IPS DF 4.7 (cell line): ENCODE measurements at regions not wholly inside any gene's neighbourhood (a gene's known extent, or its start where the extent isn't known, plus 50 kb on each side); places are given as distances from the start of the nearest gene placed in this dataset.
"Not testable (repeated sequence)": the region's sequence is repeated elsewhere in the genome, so short reads cannot be mapped to it uniquely, and the experiment has no call there.

ENCODE experiments used
- DNase-seq: peaks from one replicate; pipeline ENCODE4 v3.0.0-alpha.2; 2013; ENCODE audit warnings: low spot score; ENCODE audit errors: extremely low read depth

- DNase-seq, result no peak
These were observed 671.2 kb downstream of the UQCRFS1 start for GRCh38 chr19:28541602-28542393.

DNA sequence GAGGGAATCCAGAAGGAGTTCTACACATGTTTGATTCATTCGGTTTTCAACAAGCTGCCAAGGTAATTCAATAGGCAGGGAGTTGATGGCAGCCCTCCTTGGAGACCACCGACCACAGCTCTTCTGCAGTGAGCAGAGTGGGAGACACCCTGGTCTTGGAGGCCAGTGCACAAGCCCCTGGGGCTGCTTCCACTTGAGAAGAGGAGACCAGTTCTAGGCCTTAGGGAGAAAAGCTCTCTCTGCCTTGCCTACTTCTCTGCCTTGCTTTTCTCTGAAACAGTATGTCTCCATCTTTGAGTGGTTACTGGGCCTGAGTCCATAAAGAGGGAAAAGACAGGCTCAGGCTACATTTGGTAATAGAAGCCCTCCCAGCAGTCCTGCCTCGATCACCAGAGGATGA, 671.9 kb downstream of the UQCRFS1 start:
- DNase-seq, result no peak

GRCh38 chr19:28540385-28540784, 672.6 kb downstream of the UQCRFS1 start:
- DNase-seq, result not testable (repeated sequence)

- no peak for DNase-seq
These were observed 673.2 kb downstream of the UQCRFS1 start for GRCh38 chr19:28539759-28540158.

- DNase-seq, result not testable (repeated sequence)
These were observed 674.4 kb downstream of the UQCRFS1 start for GRCh38 chr19:28538579-28538978.

DNA sequence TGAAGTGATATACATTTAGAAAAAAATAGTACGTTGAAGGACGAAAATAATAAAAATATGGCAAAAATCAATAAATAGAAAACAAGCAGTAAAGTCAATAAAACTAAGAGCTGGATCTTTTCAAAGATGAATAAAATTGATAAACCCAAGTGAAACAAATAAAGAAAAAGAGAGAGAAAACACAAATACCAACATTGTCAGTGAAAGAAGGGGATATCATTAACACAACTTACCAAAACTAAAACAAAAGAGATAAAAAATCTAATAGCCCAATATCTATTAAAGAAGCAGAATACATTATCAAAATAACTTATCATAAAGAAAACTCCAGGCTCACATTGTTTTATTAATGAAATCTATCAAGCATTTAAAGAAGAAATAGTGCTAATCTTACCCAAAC, 675.1 kb downstream of the UQCRFS1 start:
- no peak for DNase-seq

DNA sequence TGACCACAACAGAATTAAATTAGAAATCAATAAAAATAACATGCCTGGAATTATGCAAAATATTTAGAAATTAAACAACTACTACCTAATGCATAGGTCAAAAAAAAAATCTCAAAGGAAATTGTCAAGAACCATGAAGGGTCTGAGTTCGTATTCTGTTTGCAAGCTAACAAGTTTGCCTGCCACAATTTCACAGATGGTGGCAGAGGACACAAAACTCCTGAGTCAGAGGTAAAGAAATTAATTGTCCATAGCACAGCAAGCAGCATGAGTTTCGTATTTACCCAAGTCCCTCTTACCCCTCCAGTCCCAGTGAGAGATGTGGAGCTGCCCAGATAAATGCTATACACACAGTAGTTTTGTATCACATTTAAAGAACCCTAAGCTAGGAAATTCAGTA, 675.9 kb downstream of the UQCRFS1 start:
- DNase-seq, result no peak

DNA sequence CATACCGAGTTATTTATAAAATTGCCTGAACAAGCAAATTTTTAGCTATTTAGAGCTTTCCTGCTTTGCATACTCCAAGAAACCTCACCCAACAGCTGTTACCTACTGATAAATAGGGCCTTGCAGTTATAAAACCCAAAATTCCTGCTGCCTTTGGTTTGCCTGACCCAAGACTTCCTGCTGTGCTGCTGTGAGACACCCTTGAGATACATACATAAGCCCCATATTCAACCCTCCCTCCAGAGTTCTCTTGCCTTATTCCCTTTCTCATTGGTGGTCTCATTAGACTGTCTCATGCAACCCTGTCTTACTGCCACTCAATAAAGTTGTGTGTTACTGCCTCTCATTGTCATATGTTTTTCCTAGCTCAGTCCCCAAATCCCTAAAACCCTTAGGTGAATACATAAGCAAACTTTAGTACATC, 677.6 kb downstream of the UQCRFS1 start:
- DNase-seq, result no peak

DNA sequence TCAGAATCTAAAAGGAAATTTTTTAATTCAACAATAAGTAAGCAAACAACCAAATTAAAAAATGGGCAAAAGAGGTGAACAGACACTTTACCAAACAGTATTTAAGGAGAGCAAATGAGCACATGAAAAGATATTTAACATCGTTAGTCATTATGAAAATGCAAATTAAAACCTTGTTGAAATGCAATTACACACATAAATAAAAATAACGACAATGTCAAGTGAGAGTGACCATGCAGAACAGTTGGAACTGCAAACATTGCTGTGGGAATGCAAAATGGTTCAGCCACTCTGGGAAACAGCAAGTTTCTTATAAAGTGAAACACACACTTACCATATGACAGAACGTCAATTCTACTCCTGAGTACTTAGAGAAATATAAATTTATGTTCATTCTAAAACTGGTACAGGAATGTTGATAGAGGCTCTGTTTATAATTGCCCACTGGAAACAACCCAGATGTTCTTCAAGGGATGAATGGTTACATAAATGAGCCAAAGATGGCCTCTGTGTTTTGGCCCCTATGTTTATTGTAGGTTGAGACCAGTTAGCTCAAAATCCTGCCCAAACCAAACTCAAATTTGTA, 678.1 kb downstream of the UQCRFS1 start:
- no peak for DNase-seq

GRCh38 chr19:28532765-28533341, 680.1 kb downstream of the UQCRFS1 start:
- DNase-seq, result no peak

GRCh38 chr19:28531979-28532378, 681.0 kb downstream of the UQCRFS1 start:
- no peak for DNase-seq

DNA sequence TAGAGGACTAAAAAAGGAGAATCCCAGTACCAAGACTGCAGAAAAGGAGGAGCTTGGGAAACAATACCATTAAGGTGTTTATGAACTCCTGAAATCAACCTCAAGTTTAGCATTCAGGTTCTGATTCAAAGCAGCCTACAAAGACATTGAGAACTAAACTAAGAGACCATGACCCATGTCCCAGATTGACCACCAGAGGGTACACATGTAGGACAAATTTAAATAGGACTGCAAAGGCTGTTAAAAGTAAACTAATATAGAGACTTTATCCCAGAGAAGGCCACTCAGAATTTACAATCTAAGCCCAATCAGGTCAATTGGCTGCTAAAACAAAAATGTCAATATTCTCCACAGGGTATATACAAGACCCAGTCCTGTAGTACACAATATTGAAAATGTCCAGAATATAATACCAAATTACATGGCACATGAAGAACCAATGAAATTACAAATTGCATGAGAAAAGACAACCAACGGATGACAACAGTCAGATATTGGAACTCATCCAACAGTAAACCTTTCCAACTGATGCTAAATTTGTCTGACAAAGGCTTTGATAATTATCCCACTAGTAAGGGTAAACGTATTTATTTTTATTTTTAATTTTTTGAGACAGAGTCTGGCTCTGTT, 682.4 kb downstream of the UQCRFS1 start:
- no peak for DNase-seq

DNA sequence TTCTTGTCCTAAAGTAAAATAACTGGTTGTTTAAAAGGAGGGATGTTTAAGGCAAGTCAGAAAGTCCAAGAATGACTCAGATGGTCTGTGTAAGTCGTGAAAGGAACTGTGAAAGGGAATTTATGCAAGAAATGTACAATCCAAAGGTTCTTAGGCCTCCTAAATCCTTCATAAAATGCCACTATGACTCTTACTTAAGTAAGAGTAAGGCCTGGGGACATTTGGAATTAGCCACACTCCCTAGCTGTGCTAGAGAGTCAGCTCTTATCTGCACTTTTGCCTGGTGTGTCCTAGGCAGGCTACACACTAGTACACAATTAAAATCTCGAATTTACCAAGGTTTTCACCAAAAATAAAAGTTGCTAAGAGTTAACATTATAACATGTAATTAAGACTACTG, 686.9 kb downstream of the UQCRFS1 start:
- no peak for DNase-seq

DNA sequence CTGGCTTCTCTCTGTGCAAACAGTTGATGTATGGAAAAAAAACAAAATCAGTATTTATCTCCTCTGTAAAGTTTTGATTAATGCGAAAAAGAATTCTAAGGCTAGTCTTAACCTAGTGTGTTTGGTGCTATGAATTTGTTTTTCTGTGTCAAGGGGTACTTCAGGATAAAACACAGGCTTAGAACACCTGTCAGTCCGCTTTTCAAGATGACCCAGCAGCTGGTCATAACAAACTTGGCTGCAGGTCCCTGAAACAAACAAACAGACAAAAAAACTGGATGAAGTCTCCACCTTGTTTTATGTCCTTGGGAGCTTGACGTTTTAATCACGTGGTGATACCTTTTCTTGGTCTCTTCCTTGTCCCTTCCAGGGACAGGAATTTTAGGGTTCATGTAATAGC, 689.3 kb downstream of the UQCRFS1 start:
- DNase-seq, result no peak

GRCh38 chr19:28522545-28522922, 690.4 kb downstream of the UQCRFS1 start:
- DNase-seq, result no peak

GRCh38 chr19:28521614-28522544, 691.1 kb downstream of the UQCRFS1 start:
- no peak for DNase-seq

DNA sequence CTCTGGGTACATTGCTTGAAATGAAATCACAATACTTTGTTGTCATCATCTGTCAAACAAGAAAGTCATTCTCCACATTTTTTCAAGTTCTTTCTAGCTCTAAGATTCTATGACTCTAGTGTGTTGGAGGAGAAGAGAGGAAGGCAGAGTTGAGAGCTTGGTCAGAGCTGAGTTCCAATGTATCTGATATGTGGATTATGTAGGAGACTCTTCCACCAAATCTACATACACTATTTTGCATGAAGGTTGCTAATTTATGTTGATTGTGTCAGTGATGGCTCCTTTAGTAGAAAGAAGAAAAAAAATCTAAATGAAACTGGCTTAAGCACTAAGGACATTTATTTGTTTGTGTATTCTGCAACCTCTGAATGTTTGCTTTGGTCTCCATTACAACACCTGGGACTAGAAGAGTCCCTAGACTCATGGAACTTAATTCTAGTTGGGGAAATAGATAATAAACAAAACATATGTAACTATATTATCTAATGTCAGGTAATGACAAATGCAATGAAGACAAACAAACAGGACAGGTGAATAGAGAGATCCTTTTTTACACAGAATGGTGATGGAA, 691.9 kb downstream of the UQCRFS1 start:
- DNase-seq, result no peak

- DNase-seq, result no peak
These were observed 692.7 kb downstream of the UQCRFS1 start for GRCh38 chr19:28519952-28520861.

GRCh38 chr19:28519218-28519779, 693.7 kb downstream of the UQCRFS1 start:
- no peak for DNase-seq
